ENCODE measurements at regions not wholly inside any gene's neighbourhood (a gene's known extent, or its start where the extent isn't known, plus 50 kb on each side); places are given as distances from the start of the nearest gene placed in this dataset.

DNA sequence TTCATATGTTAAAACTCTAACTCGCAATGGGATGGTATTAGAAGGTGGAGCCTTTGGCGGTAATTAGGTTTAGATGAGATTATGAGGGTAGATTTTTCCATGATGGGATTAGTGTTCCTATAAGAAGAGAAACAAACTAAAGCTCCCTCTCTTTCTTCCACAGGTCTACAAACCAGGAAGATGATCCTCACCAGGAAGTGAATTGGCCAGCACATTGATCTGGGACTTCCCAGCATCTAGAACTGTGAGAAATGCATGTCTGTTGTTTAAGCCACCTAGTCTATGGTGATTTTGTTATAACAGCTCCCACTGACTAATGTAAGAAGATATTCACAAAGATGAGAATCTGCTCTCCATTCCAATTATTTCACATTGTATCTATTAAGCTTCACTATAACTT lies 2266.9 kb downstream of the PCDH7 start:
- TF ChIP-seq, protein P1, sequence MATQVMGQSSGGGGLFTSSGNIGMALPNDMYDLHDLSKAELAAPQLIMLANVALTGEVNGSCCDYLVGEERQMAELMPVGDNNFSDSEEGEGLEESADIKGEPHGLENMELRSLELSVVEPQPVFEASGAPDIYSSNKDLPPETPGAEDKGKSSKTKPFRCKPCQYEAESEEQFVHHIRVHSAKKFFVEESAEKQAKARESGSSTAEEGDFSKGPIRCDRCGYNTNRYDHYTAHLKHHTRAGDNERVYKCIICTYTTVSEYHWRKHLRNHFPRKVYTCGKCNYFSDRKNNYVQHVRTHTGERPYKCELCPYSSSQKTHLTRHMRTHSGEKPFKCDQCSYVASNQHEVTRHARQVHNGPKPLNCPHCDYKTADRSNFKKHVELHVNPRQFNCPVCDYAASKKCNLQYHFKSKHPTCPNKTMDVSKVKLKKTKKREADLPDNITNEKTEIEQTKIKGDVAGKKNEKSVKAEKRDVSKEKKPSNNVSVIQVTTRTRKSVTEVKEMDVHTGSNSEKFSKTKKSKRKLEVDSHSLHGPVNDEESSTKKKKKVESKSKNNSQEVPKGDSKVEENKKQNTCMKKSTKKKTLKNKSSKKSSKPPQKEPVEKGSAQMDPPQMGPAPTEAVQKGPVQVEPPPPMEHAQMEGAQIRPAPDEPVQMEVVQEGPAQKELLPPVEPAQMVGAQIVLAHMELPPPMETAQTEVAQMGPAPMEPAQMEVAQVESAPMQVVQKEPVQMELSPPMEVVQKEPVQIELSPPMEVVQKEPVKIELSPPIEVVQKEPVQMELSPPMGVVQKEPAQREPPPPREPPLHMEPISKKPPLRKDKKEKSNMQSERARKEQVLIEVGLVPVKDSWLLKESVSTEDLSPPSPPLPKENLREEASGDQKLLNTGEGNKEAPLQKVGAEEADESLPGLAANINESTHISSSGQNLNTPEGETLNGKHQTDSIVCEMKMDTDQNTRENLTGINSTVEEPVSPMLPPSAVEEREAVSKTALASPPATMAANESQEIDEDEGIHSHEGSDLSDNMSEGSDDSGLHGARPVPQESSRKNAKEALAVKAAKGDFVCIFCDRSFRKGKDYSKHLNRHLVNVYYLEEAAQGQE (IDR thresholded peaks at IDR 0.05; ENCODE audit: low read depth), result no peak
- TF ChIP-seq POLR2A (IDR thresholded peaks at IDR 0.05; ENCODE audit: borderline replicate concordance, extremely low read depth, insufficient read depth, insufficient read length) (no peak), CTCF (IDR thresholded peaks at IDR 0.05 in 2 of 3, conservative IDR thresholded peaks at IDR 0.05 in 1 of 3; ENCODE audit: borderline replicate concordance in 1 of 3, insufficient read depth in 1 of 3, low read depth in 2 of 3, low read length in 2 of 3) (no peak), RAD21 (IDR thresholded peaks at IDR 0.05; ENCODE audit: low read depth) (no peak), EGR1 (IDR thresholded peaks at IDR 0.05; ENCODE audit: low read depth) (no peak)
- TF ChIP-seq, protein P2, sequence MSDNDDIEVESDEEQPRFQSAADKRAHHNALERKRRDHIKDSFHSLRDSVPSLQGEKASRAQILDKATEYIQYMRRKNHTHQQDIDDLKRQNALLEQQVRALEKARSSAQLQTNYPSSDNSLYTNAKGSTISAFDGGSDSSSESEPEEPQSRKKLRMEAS (IDR thresholded peaks at IDR 0.05), result no peak

Data from HCT116 (cell line).